Astrocyte (in vitro differentiated cells and primary cell): ENCODE measurements at regions not wholly inside any gene's neighbourhood (a gene's known extent, or its start where the extent isn't known, plus 50 kb on each side); places are given as distances from the start of the nearest gene placed in this dataset.

Source experiments
- DNase-seq: peaks from one replicate; pipeline ENCODE4 v3.0.0-alpha.2; 2010; ENCODE audit warnings: low read depth
- FAIRE-seq: peaks from 2 replicates; lab custom pipeline; 2011; peaks lifted over from hg19 to GRCh38; lab: Jason Lieb, UNC
- H2AFZ ChIP-seq: 2 replicates; pipeline ENCODE4 v1.6.0; 2012; ENCODE audit warnings: low read depth, low read length, inconsistent platforms
- H3K27ac ChIP-seq: 2 replicates; pipeline ENCODE4 v1.5.1; 2011; ENCODE audit warnings: low read depth, low read length, inconsistent platforms
- H3K27me3 ChIP-seq: 2 replicates; pipeline ENCODE4 v1.6.0; 2011; ENCODE audit warnings: low read length, inconsistent platforms; ENCODE audit not compliant: insufficient read depth
- H3K36me3 ChIP-seq: 2 replicates; pipeline ENCODE4 v1.5.1; 2011; ENCODE audit warnings: low read length, inconsistent platforms; ENCODE audit not compliant: insufficient read depth
- H3K4me1 ChIP-seq: 2 replicates; pipeline ENCODE4 v1.5.1; 2011; ENCODE audit warnings: low read length, inconsistent platforms; ENCODE audit not compliant: insufficient read depth
- H3K4me2 ChIP-seq: 2 replicates; pipeline ENCODE4 v1.6.0; 2012; ENCODE audit warnings: low read length, inconsistent platforms
- H3K4me3 ChIP-seq: 2 replicates; pipeline ENCODE4 v1.5.1; 2011; ENCODE audit warnings: low read depth, mild to moderate bottlenecking, low read length, inconsistent platforms; ENCODE audit not compliant: insufficient read depth
- H3K79me2 ChIP-seq: 2 replicates; pipeline ENCODE4 v1.6.0; 2012; ENCODE audit warnings: mild to moderate bottlenecking, low read length, inconsistent platforms; ENCODE audit not compliant: insufficient read depth
- H3K9ac ChIP-seq: 2 replicates; pipeline ENCODE4 v1.6.0; 2012; ENCODE audit warnings: mild to moderate bottlenecking, low read length, inconsistent platforms
- H3K9me3 ChIP-seq: 2 replicates; pipeline ENCODE4 v1.5.1; 2012; ENCODE audit warnings: low read depth, mild to moderate bottlenecking, low read length, inconsistent platforms; ENCODE audit not compliant: insufficient read depth
- H4K20me1 ChIP-seq: 2 replicates; pipeline ENCODE4 v1.6.0; 2012; ENCODE audit warnings: low read length, inconsistent platforms; ENCODE audit not compliant: insufficient read depth
- H3K27ac Mint-ChIP-seq: one replicate; pipeline ENCODE4 v1.8.0; 2021; ENCODE audit warnings: mild to moderate bottlenecking, mixed read lengths; ENCODE audit not compliant: unreplicated experiment
- H3K27me3 Mint-ChIP-seq: one replicate; pipeline ENCODE4 v1.8.0; 2021; ENCODE audit warnings: low read depth, mixed read lengths; ENCODE audit not compliant: unreplicated experiment
- H3K36me3 Mint-ChIP-seq: one replicate; pipeline ENCODE4 v1.8.0; 2021; ENCODE audit warnings: low read depth, mixed read lengths; ENCODE audit not compliant: unreplicated experiment
- H3K4me1 Mint-ChIP-seq: one replicate; pipeline ENCODE4 v1.8.0; 2021; ENCODE audit warnings: low read depth, mixed read lengths; ENCODE audit not compliant: unreplicated experiment
- H3K4me3 Mint-ChIP-seq: one replicate; pipeline ENCODE4 v1.8.0; 2021; ENCODE audit warnings: mild to moderate bottlenecking, moderate library complexity, mixed read lengths; ENCODE audit not compliant: unreplicated experiment
- H3K9me3 Mint-ChIP-seq: one replicate; pipeline ENCODE4 v1.8.0; 2021; ENCODE audit warnings: mild to moderate bottlenecking, mixed read lengths; ENCODE audit not compliant: unreplicated experiment
- CTCF ChIP-seq: IDR thresholded peaks from 2 replicates; pipeline ENCODE4 v1.5.1; 2011; ENCODE audit warnings: low read depth, mild to moderate bottlenecking, inconsistent platforms, low read length, moderate library complexity; ENCODE audit not compliant: insufficient read depth
- EZH2 ChIP-seq: IDR thresholded peaks from 2 replicates; pipeline ENCODE4 v1.6.1; 2012; ENCODE audit warnings: mild to moderate bottlenecking, low read length, inconsistent platforms; ENCODE audit not compliant: insufficient read depth

DNA sequence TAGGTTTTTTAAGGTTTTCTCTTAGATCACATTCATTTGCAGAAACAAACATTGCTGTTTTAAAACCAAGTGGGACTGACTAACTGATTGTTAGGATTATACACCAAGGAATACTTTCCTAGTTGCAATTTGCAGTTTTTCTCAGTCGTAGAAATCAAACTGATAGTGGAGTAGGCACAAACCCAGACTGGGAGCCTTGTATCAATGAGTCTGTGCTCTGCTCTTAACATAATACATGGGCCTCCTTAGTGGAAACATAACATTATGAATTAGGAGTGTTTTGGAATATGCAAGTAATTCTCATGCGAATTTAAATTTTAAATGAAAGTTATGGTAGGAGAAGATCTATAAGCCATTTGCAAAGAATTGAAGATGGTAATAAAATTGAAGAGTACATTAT is 223.5 kb downstream of the CLCN4 start:
- H2AFZ ChIP-seq, result no peak overlapping the region
- H3K27me3 Mint-ChIP-seq, result no peaks in the 10 kb centered on the region
- no peak overlapping the region for H3K27ac Mint-ChIP-seq
- no peak overlapping the region for H3K4me3 ChIP-seq
- no peak overlapping the region for H3K27ac ChIP-seq
- no peak overlapping the region for H3K4me2 ChIP-seq
- no peaks in the 10 kb centered on the region for H3K4me1 Mint-ChIP-seq
- H3K36me3 Mint-ChIP-seq, result no peaks in the 10 kb centered on the region
- H3K9me3 ChIP-seq, result no peaks in the 10 kb centered on the region
- TF ChIP-seq CTCF, result no peak
- no peak for TF ChIP-seq EZH2
- H3K9ac ChIP-seq, result no peak overlapping the region
- H4K20me1 ChIP-seq, result no peaks in the 10 kb centered on the region
- H3K4me1 ChIP-seq, result no peaks in the 10 kb centered on the region
- no peaks in the 10 kb centered on the region for H3K36me3 ChIP-seq
- peaks cover 4% of the 10 kb centered on the region for H3K9me3 Mint-ChIP-seq
- FAIRE-seq, result peak; percentile 34
- no peaks in the 10 kb centered on the region for H3K79me2 ChIP-seq
- no peak for DNase-seq
- H3K4me3 Mint-ChIP-seq, result no peak overlapping the region
- no peaks in the 10 kb centered on the region for H3K27me3 ChIP-seq

DNA sequence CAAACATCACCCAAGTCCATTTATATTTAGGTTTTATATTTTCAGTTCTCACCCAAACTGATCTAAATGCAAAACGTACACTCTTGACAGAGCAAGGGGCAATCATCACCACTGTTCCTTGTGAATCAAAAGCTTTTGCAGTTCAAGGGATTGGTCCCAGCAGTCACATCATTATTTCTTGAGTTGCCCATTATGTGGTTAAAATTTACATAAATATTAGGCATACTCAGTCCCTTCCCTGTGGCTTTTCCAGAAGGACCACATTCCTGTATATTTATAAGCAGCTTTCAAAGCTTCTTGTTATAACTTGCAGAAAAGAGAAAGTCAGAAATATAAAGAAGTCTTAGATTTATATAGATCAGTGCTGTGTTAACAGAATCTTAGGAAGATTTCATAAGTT is 224.4 kb downstream of the CLCN4 start:
- H2AFZ ChIP-seq, result no peak overlapping the region
- no peaks in the 10 kb centered on the region for H3K36me3 ChIP-seq
- H3K27me3 Mint-ChIP-seq, result no peaks in the 10 kb centered on the region
- FAIRE-seq, result no peak
- H3K9me3 ChIP-seq, result no peaks in the 10 kb centered on the region
- no peaks in the 10 kb centered on the region for H3K36me3 Mint-ChIP-seq
- H3K79me2 ChIP-seq, result no peaks in the 10 kb centered on the region
- DNase-seq, result no peak
- H3K9ac ChIP-seq, result no peak overlapping the region
- no peak for TF ChIP-seq CTCF
- no peak for TF ChIP-seq EZH2
- H3K4me3 ChIP-seq, result no peak overlapping the region
- H3K4me1 ChIP-seq, result no peaks in the 10 kb centered on the region
- H3K4me2 ChIP-seq, result no peak overlapping the region
- no peak overlapping the region for H3K4me3 Mint-ChIP-seq
- peaks cover 3% of the 10 kb centered on the region for H3K9me3 Mint-ChIP-seq
- H3K4me1 Mint-ChIP-seq, result no peaks in the 10 kb centered on the region
- H4K20me1 ChIP-seq, result no peaks in the 10 kb centered on the region
- H3K27me3 ChIP-seq, result no peaks in the 10 kb centered on the region
- H3K27ac ChIP-seq, result no peak overlapping the region
- no peak overlapping the region for H3K27ac Mint-ChIP-seq

DNA sequence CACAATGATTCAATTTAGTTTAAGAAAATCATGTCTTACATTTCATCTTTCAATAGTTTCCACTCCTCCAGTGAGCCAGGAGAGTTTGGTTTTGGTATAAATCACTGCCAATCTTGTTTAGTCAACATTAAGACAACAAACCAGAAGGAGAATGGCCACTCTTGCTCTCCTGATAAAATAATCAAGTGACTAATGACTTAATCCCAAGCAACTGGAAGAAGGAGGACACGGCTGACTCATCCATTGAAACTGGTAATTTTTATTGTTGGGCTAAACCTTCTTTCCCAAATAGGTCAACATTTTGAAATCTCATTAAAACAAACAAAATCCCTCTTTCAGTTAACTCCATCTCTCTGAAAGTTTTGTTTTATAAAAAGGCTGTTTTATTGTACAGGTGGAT is 230.2 kb downstream of the CLCN4 start:
- H3K4me3 Mint-ChIP-seq, result no peak overlapping the region
- H3K9ac ChIP-seq, result no peak overlapping the region
- H3K4me1 Mint-ChIP-seq, result no peaks in the 10 kb centered on the region
- no peak overlapping the region for H2AFZ ChIP-seq
- TF ChIP-seq EZH2 (no peak), CTCF (no peak)
- H3K27ac ChIP-seq, result no peak overlapping the region
- DNase-seq, result peak; percentile 21
- no peaks in the 10 kb centered on the region for H3K36me3 ChIP-seq
- no peaks in the 10 kb centered on the region for H3K4me1 ChIP-seq
- H4K20me1 ChIP-seq, result no peaks in the 10 kb centered on the region
- no peak overlapping the region for H3K4me2 ChIP-seq
- no peaks in the 10 kb centered on the region for H3K9me3 Mint-ChIP-seq
- H3K27me3 Mint-ChIP-seq, result peaks cover 9% of the 10 kb centered on the region
- no peaks in the 10 kb centered on the region for H3K36me3 Mint-ChIP-seq
- no peaks in the 10 kb centered on the region for H3K79me2 ChIP-seq
- H3K4me3 ChIP-seq, result no peak overlapping the region
- FAIRE-seq, result no peak
- no peaks in the 10 kb centered on the region for H3K9me3 ChIP-seq
- H3K27me3 ChIP-seq, result no peaks in the 10 kb centered on the region
- H3K27ac Mint-ChIP-seq, result no peak overlapping the region
